H1 (cell line): ENCODE measurements at regions not wholly inside any gene's neighbourhood (a gene's known extent, or its start where the extent isn't known, plus 50 kb on each side); places are given as distances from the start of the nearest gene placed in this dataset.

ENCODE experiments used
- BCL11A ChIP-seq, 2 experiments: IDR thresholded peaks; one replicate each; pipeline ENCODE4 v1.6.1; 2011; ENCODE audit warnings: low read depth in 2 of 2, low read length in 2 of 2, mild to moderate bottlenecking in 2 of 2
- CBX5 ChIP-seq: fragments of 300-800, 300-1000 bp; sonication (generic); IDR thresholded peaks from 2 replicates; pipeline ENCODE4 v1.7.1; 2016; ENCODE audit warnings: antibody characterized with exemption, low read length, low read depth
- CHD7 ChIP-seq: fragments of 300-600 bp; sonication (generic); IDR thresholded peaks from 2 replicates; pipeline ENCODE4 v1.7.1; 2012; ENCODE audit warnings: low read length, moderate library complexity, mild to moderate bottlenecking, inconsistent platforms; ENCODE audit not compliant: insufficient replicate concordance
- CREB1 ChIP-seq: IDR thresholded peaks from 2 replicates; pipeline ENCODE4 v1.6.1; 2012; ENCODE audit warnings: inconsistent platforms
- EP300 ChIP-seq, 2 experiments: IDR thresholded peaks; 1 replicate in 1 of 2; 2 replicates in 1 of 2; pipeline ENCODE4 v1.6.1; 2011 to 2012; ENCODE audit warnings: low read depth in 2 of 2, low read length in 2 of 2, mild to moderate bottlenecking in 2 of 2, borderline replicate concordance in 1 of 2, inconsistent platforms in 1 of 2, moderate library complexity in 1 of 2
- RAD21 ChIP-seq, 2 experiments: IDR thresholded peaks in 1 of 2; conservative IDR thresholded peaks in 1 of 2; 2 replicates each; pipeline ENCODE4 v1.6.1; 2011; ENCODE audit warnings: low read depth in 2 of 2, low read length in 2 of 2, improper control_type of control experiment in 1 of 2, inconsistent platforms in 1 of 2, mild to moderate bottlenecking in 1 of 2, moderate library complexity in 1 of 2
- SIRT6 ChIP-seq: IDR thresholded peaks from one replicate; pipeline ENCODE4 v1.7.1; 2012; ENCODE audit warnings: low read length, inconsistent platforms
- SP1 ChIP-seq: IDR thresholded peaks from 2 replicates; pipeline ENCODE4 v1.6.1; 2011; ENCODE audit warnings: low read depth, low read length
- TEAD4 ChIP-seq: IDR thresholded peaks from 2 replicates; pipeline ENCODE4 v1.6.1; 2012; ENCODE audit warnings: low read depth, low read length, inconsistent platforms, mixed read lengths
- USF2 ChIP-seq: IDR thresholded peaks from 2 replicates; pipeline ENCODE4 v1.6.1; 2011; ENCODE audit warnings: low read length, improper control_type of control experiment

GRCh38 chr2:84033347-84033974, 425.6 kb downstream of the SUCLG1 start (continued):
- no peak for TF ChIP-seq CHD7
- no peak for TF ChIP-seq RAD21 (IDR thresholded peaks at IDR 0.05 in 1 of 2, conservative IDR thresholded peaks at IDR 0.05 in 1 of 2; ENCODE audit: low read depth in 2 of 2, low read length in 2 of 2)
- no peak for TF ChIP-seq EP300 (IDR thresholded peaks at IDR 0.05; ENCODE audit: borderline replicate concordance in 1 of 2, low read depth in 2 of 2, low read length in 2 of 2)
- TF ChIP-seq TEAD4 = no peak
- TF ChIP-seq SIRT6 = no peak
- no peak for TF ChIP-seq USF2
- no peak for TF ChIP-seq CREB1
- TF ChIP-seq BCL11A (IDR thresholded peaks at IDR 0.05; ENCODE audit: low read depth in 2 of 2, low read length in 2 of 2) = no peak
- no peak for TF ChIP-seq CBX5
- no peak for TF ChIP-seq SP1
